Glutamatergic neuron (in vitro differentiated cells): ENCODE measurements at regions not wholly inside any gene's neighbourhood (a gene's known extent, or its start where the extent isn't known, plus 50 kb on each side); places are given as distances from the start of the nearest gene placed in this dataset.

Experiments
- DNase-seq: peaks from one replicate; pipeline ENCODE4 v3.0.0; 2022
- H3K27ac Mint-ChIP-seq: one replicate; pipeline ENCODE4 v1.8.0; 2020; ENCODE audit warnings: mild to moderate bottlenecking, mixed read lengths, inconsistent platforms; ENCODE audit not compliant: unreplicated experiment
- H3K27me3 Mint-ChIP-seq: one replicate; pipeline ENCODE4 v1.8.0; 2020; ENCODE audit warnings: mild to moderate bottlenecking, moderate library complexity, mixed read lengths, inconsistent platforms; ENCODE audit not compliant: unreplicated experiment
- H3K36me3 Mint-ChIP-seq: one replicate; pipeline ENCODE4 v1.8.0; 2020; ENCODE audit warnings: mild to moderate bottlenecking, mixed read lengths, inconsistent platforms; ENCODE audit not compliant: unreplicated experiment
- H3K4me1 Mint-ChIP-seq: one replicate; pipeline ENCODE4 v1.8.0; 2020; ENCODE audit warnings: mild to moderate bottlenecking, low read depth, mixed read lengths, inconsistent platforms; ENCODE audit not compliant: unreplicated experiment
- H3K4me3 Mint-ChIP-seq: one replicate; pipeline ENCODE4 v1.8.0; 2020; ENCODE audit warnings: mild to moderate bottlenecking, mixed read lengths, inconsistent platforms; ENCODE audit not compliant: unreplicated experiment
- H3K9me3 Mint-ChIP-seq: one replicate; pipeline ENCODE4 v1.8.0; 2020; ENCODE audit warnings: mild to moderate bottlenecking, moderate library complexity, mixed read lengths, inconsistent platforms; ENCODE audit not compliant: unreplicated experiment
- TF ChIP-seq, protein P1 (sequence below): fragments of 200-600 bp; sonication (generic); IDR thresholded peaks from one replicate; pipeline ENCODE4 v1.5.0; 2021; ENCODE audit not compliant: partially characterized antibody, unreplicated experiment

GRCh38 chr2:41068740-41069139 is 616.9 kb upstream of the SLC8A1 start:
- no peaks in the 10 kb centered on the region for H3K9me3 Mint-ChIP-seq
- H3K27me3 Mint-ChIP-seq, result no peaks in the 10 kb centered on the region
- H3K36me3 Mint-ChIP-seq, result no peaks in the 10 kb centered on the region
- no peaks in the 10 kb centered on the region for H3K4me1 Mint-ChIP-seq
- no peak for DNase-seq
- TF ChIP-seq, protein P1, sequence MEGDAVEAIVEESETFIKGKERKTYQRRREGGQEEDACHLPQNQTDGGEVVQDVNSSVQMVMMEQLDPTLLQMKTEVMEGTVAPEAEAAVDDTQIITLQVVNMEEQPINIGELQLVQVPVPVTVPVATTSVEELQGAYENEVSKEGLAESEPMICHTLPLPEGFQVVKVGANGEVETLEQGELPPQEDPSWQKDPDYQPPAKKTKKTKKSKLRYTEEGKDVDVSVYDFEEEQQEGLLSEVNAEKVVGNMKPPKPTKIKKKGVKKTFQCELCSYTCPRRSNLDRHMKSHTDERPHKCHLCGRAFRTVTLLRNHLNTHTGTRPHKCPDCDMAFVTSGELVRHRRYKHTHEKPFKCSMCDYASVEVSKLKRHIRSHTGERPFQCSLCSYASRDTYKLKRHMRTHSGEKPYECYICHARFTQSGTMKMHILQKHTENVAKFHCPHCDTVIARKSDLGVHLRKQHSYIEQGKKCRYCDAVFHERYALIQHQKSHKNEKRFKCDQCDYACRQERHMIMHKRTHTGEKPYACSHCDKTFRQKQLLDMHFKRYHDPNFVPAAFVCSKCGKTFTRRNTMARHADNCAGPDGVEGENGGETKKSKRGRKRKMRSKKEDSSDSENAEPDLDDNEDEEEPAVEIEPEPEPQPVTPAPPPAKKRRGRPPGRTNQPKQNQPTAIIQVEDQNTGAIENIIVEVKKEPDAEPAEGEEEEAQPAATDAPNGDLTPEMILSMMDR, result no peak
- no peak overlapping the region for H3K27ac Mint-ChIP-seq
- H3K4me3 Mint-ChIP-seq, result no peak overlapping the region

GRCh38 chr2:41078341-41078740 is 626.5 kb upstream of the SLC8A1 start:
- TF ChIP-seq, protein P1, result no peak
- Mint-ChIP-seq H3K4me1 (peaks cover 2% of the 10 kb centered on the region), H3K36me3 (no peaks in the 10 kb centered on the region), H3K9me3 (no peaks in the 10 kb centered on the region), H3K27me3 (no peaks in the 10 kb centered on the region), H3K27ac (no peak overlapping the region), H3K4me3 (no peak overlapping the region)
- no peak for DNase-seq

DNA sequence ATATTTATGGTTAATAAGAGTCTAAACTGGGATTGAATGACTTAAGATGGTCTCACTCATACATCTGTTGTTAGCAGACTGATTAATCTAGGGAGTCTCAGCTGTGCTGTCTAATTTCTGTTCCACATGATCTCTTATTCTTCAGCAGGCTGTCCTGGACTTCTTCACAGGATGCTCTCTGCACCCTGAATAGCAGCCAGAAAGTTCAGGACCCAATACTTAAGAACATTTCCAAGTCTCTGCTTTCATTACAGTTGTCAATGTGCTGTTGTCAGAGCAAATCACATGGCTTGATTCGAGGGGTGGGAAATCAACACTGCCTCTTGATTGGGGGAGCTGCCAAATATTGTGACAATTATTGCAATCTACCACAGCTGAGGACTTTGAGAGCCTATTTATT is 627.1 kb upstream of the SLC8A1 start:
- Mint-ChIP-seq H3K4me3 (no peak overlapping the region), H3K9me3 (no peaks in the 10 kb centered on the region), H3K4me1 (peaks cover 2% of the 10 kb centered on the region), H3K27ac (no peak overlapping the region), H3K36me3 (no peaks in the 10 kb centered on the region), H3K27me3 (no peaks in the 10 kb centered on the region)
- TF ChIP-seq, protein P1, result no peak
- no peak for DNase-seq

- Mint-ChIP-seq H3K9me3 (no peaks in the 10 kb centered on the region), H3K27me3 (no peaks in the 10 kb centered on the region), H3K4me3 (no peak overlapping the region), H3K27ac (no peak overlapping the region), H3K4me1 (no peaks in the 10 kb centered on the region), H3K36me3 (no peaks in the 10 kb centered on the region)
- TF ChIP-seq, protein P1, result no peak
- no peak for DNase-seq
Observed at GRCh38 chr2:41084321-41084720, 632.4 kb upstream of the SLC8A1 start.

- TF ChIP-seq, protein P1, result no peak
- no peak for DNase-seq
- Mint-ChIP-seq H3K9me3 (no peaks in the 10 kb centered on the region), H3K4me3 (no peak overlapping the region), H3K27me3 (no peaks in the 10 kb centered on the region), H3K36me3 (no peaks in the 10 kb centered on the region), H3K27ac (no peak overlapping the region), H3K4me1 (no peaks in the 10 kb centered on the region)
Observed at GRCh38 chr2:41087946-41088345, 636.1 kb upstream of the SLC8A1 start.
